HS-5 (cell line): ENCODE measurements at regions not wholly inside any gene's neighbourhood (a gene's known extent, or its start where the extent isn't known, plus 50 kb on each side); places are given as distances from the start of the nearest gene placed in this dataset.
A peak's percentile ranks its signal among the peaks of the same experiment; 100 is the strongest.
"Not testable (repeated sequence)": the region's sequence is repeated elsewhere in the genome, so short reads cannot be mapped to it uniquely, and the experiment has no call there.

Source experiments
- DNase-seq: peaks from one replicate; pipeline ENCODE4 v3.0.0-alpha.2; 2012; ENCODE audit warnings: low read depth

DNA sequence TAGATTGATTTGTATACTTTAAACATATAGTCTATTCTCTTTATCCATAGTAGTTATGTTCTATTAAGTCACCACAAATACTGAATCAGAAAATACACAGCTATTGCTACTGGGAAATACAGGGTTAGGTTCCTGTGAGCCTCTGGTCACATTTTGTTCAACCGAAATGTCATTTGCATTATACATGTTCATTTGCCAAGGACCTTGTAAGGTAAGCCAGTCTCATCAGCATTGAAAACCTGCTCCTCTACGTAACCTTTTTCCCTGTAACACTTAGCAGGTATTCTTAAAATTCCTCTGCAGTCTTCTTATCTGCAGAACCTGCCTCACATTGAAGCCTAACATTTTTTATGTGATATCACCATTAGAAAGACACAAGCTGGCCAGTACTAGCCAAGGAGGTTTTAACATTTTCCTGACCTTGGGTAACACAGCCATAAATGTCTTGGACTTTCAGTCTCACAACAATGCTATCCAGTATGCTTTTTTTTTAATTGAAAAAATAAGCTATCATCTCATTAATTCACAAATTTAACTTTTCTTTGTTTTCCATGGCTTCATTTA, 765.7 kb upstream of the IGFBP7 start:
- no peak for DNase-seq

DNA sequence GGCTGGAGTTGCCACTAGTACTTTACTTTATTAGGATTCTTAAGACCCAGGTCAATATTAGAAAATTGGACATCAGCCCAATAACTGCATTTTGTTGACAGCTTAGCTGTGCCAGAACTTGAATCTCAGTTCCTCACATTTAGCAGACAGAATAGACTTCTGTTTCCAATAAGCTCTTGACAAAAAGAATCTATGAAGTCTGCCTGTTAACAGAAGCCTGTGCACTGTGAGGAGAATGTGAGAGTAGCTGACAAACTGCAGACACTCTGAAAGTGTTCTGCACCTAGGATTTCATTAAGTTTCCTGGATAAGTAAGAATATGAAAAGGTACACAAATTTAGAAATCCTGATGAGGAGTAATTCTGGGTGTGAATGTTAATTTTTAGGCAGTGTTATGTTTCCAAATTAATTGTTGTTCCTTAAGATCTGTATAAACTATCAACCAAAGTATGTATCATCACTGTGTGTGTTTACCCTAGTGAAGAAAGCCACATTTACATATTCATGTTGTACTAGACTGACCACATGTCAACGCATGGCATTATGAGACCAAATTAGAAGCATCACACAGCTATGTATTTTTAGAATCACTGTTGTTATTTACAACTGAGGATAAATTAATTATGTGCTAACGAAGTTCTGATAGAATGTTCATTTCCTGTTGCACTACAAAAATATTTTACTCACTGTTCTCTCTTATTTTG, 756.4 kb upstream of the IGFBP7 start:
- no peak for DNase-seq

DNA sequence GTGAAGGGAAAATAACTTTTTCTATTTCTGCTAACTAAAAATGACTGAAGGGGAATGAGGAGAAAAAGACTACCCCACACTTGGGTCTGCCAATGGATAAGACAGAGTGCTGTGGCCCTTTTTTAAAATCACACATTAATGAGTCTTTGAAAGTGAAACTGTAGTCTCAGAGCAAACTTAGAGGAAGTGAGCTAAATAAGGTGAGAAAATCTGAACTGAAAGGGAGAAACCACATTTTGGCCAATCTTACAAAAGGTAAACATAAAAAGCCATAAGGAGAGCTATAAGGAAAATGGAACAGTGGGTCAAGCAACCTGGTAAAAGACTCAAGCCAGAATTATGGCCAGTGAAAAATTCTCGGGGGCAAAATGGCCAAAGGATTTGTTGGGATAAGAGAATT, 755.1 kb upstream of the IGFBP7 start:
- no peak for DNase-seq

DNA sequence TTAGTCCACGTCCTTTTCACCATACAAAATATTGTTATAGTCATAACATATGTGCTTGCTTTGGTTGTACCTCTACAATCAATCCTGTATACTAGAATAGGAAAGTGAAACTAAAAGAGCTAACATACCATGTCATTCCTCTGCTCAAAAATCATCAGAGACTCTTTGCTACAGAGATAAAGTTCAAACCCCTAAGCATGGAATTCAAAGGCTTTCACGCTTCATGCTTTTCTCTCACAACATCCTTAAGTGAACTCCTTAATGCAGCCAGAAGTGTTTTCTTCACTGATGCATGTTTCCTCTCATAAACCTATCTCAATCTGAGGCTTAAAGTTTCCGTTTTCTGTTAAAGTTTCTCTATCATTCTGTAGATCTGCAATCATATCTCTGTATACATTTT, 744.6 kb upstream of the IGFBP7 start:
- DNase-seq, result no peak

DNA sequence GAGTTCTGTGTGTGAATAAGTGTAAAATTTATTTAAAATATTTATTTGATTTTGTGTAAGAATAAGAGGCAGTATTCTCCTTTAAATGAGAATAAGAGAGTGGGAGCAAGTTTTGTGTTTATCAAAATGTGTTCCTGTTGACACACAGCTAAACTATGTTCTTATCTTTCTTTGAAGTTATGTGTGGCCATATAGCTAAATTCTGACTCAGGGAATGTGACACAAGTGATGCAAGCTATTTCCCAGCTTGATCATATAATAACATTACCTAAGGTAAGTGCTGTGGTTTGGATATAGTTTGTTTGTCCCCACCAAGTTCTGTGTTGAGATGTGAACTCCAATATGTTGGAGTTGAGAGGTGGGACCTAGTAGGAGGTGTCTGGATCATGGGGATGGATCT, 740.0 kb upstream of the IGFBP7 start:
- peak; percentile 3 for DNase-seq

DNA sequence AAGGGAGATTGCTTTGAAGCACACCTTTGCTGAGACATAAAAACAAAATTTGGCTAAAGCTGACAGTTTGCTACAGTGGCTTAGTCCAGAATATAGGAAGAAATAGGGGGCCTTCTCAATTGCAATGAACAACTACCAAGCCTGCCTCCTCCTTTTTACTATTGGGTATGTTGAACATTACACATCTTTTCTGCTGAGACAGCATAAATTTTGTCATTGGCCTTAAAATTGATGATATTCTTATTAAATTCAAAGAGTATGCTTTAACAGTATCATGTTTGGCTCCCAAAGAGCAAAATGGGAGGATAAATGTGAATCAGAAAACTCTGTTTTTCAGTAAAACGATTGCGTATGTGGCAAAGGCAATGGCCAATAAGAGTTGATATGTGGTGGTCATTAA, 721.9 kb upstream of the IGFBP7 start:
- DNase-seq, result no peak

DNA sequence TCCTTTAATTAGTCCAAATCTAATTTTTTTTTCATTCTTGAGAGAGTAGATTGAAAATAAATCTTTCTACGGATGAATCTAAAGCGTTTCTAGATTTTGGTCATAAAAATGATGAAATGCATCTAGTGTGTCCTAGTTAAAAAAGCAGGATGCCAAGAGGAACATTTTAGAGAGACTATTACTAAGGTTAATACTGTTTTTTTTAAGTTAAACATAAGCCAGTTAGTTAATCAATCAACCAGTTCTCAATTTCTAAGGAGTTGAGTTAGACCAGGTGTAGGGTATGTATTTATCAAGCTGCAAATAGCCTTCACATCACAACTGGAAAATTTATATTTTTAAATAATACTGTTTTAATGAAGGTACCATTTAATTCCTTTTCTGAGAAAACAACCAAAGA, 679.5 kb upstream of the IGFBP7 start:
- no peak for DNase-seq

DNA sequence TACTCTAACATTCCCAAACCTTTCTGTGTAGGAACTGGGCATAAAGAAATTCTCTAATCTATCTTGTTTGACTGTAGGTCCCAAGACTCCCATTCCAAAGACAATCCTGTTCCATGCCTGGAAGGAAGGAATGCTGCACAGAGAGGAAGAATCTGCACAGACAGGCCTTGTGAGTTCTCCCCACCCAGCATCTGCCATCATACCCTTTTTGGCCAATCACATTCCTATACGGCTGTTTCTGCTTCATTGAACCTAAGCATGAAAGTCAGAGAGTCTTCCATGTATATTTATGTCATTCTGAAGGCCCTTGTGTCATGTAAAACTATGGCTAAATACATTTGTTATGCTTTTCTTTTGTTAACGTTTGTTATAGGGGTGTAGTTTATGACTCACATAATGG, 667.7 kb upstream of the IGFBP7 start:
- DNase-seq, result no peak

DNA sequence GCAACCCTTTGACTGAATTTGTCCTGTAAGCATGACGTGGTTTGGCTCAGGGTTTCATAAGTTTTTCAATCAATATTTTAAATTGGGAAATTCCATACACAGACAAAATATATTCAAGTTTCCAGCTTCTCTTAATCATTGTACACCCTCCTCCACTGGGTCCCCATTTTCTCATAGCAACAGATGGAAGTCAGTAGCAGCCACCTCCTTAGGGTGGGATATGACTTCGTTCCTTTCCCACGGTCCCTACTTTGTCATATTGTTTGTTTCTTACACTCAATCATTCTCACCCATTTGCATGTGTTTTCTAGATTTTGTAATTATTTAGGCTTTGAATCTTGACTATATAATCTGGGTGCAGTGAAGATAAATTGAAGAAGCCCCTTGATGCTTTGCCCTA, 664.5 kb upstream of the IGFBP7 start:
- DNase-seq, result no peak

DNA sequence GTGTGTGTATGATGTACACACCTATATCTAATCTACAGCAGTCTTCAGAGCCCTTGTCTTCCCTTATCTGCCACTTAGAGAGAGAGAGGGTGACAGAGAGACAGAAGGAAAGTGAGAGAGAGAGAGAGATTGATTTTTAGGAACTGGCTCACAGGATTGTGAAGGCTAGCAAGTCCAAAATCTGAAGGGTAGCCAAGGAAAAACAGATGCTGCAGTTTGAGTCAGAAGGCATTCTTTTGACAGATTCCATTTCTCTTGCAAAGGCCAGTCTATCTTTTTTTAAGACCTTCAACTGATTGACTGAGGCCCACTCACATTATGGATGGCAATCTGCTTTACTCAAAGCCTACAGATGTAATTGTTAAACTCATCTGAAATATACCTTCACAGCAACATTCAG, 664.0 kb upstream of the IGFBP7 start:
- DNase-seq, result no peak

DNA sequence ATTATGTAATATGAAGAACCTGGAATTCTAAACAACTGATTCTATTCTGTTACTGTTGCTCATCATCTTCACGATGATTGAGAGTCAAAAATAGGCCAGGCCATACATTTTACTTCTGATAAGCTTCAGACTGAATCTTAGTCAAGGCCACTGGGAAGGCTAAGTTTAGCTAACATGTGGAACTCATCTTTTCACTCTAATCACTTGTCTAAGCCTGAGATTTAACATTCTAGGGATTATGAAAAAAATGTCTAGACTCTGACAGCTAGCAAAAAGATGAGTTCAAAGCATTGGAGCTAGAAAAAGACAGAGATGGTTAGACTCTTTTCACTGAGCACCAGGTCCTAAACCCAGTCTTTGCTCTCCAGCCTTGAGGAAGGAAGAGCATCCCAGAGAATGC, 656.2 kb upstream of the IGFBP7 start:
- no peak for DNase-seq

DNA sequence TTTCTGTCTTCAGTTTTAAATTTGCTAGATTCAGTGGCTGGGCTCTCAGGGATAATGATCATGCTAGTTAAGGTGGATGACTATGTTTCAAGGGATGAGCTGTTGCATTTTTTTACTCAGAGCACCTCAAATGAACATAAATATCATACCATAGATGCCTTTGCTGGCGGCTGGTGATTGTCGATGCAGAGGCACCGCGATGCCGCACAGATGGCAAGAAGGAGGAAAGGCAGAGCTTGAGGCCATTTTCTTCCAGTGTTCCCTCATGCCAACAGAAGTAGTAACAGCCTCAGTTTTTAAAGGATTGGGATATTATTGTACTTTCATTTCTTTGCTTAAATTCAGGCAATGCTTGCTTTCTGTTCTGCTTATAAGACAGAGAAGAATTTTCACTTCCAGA, 654.7 kb upstream of the IGFBP7 start:
- DNase-seq, result no peak

DNA sequence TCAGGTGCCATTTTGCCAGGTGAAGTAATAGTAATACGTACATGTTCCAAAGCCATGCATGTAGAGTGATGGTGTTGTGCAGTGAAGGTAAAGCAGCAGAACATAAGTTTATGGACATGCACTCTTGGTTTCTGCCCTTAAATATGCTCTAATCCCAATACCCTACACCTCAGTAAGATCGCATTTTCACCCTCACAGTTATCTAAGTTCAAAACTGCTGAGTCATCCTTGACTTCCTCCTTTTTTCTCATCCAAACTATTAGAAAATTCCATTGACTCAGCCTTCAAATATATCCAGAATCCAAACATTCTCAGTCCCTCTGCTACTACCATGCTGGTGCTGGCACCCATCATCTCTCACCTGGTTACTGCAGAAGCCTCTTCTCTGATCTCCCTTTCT, 652.9 kb upstream of the IGFBP7 start:
- peak; percentile 1 for DNase-seq

DNA sequence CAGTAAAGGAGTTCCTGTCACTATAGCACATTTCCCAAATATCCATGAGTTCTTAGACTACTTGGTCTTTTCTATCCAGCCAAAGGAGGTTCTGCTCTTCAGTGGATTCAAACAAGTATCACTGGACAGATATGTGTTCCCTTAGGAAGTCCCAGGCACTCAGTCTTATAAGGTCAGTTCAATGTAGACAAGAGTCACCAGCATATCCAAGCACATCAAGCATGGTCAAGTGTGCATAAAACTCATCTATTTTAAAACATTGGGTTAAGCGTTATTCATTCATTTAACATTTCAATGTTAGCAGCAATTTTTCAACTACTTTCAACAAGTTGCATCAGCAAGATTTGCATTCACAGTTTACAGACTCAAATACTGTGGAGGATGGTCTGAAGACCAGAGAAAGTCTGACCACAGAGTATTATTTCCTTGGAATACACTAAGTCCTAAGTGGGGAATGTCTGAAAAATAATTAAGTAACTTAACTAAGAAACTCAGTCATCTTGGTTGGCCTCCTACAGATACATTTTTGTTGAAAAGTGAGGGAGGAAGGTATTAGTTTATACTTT, 630.5 kb upstream of the IGFBP7 start:
- no peak for DNase-seq

DNA sequence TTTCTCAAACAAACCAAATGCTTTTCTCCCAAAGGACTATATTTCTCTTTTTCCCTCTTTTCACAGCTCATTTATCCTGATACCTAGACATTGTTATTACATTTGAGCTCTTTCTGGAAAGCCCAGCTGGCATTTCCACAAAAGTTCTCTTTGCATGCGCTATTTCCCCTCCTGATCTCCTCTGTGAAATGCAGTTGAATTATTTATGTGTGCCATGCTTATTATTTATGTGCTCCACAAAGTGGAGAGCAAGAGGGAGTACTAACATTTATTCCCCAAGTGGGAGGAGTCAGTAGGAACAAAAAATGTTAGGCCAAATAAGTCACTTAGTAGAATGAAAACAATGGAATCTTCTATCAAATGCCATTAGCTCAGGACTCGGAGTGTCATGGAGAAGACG, 626.6 kb upstream of the IGFBP7 start:
- DNase-seq, result no peak

DNA sequence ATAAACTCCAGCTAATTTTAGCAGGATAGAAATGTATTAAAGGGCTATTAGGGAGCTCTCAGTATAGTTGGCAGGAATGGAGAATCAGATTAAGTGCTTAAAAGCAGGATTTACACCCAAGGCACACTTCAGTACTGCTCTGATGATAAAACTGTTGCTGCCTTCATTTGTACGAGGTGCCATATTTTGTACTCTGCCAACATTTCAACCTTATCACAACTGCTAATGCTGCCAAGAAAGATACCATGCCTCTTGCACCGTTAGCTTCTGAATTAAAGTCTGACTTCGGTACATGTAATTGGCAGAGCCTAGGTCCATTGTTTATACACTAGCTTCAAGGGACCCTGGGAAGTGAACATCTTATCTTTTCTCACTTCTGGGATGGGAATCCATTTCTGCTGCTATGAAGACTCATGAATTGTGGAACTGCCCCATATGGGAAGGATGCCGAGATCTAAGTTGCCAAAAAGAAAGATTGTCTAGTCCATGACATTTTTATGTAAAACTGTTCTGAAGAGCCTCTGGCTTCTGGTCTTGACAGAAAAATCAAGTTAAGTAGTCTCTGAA, 624.0 kb upstream of the IGFBP7 start:
- no peak for DNase-seq

DNA sequence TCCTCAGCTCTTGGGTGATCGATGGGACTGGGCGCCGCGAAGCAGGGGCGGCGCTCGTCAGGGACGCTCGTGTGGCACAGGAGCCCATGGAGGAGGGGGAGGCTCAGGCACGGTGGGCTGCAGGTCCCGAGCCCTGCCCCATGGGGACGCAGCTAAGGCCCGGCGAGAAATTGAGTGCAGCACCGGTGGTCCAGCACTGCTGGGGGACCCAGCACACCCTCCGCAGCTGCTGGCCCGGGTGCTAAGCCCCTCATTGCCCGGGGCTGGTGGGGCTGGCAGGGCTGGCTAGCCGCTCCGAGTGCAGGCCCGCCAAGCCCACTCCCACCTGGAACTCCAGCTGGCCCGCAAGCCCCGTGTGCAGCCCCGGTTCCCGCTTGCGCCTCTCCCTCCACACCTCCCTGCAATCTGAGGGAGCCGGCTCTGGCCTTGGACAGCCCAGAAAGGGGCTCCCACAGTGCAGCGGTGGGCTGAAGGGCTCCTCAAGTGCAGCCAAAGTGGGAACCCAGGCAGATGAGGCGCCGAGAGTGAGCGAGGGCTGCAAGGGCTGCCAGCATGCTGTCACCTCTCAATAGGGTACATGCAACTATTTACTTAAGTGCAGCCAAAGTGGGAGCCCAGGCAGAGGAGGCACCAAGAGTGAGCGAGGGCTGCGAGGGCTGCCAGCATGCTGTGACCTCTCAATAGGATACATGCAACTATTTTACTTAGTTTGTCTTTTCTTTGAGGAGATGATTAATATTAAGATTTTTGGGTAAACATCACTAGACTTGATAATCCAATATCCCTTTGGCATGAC, 619.8 kb upstream of the IGFBP7 start:
- not testable (repeated sequence) for DNase-seq

DNA sequence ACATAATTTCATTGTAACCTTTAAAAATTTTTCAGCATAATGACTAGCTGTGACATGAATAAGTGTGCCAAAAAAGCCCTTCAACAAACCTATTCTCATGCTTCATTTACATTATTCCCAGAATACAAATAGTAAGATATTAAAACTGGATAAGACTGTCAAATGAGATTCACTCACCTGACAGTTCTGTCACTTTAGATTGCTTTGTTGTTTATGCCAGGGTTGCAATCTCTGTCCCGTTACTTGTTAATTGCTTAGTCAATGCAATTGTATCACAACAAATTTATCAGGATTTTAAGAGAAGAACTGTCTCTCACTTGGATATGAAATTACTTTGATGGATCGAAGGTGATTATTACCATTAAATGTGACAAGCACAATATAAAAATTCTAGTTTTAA, 616.0 kb upstream of the IGFBP7 start:
- DNase-seq, result no peak

DNA sequence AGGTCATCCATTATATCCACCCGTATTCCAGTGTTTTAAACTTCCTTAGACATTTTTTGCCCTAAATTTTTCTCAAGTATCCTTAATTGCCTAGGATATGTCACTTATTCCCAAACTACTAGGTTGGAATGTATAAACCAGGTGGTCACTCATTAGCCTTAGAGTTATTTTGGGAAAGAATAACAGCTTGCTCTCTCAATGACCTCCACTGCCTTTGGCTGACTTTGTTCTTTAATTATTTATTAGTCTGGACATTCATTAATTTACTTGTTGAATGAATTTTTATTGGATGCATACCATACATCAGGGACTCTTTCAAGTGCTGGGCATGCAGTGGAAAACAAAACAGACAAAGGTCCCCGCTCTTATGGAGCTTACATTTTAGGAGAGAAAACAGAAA, 609.3 kb upstream of the IGFBP7 start:
- no peak for DNase-seq

DNA sequence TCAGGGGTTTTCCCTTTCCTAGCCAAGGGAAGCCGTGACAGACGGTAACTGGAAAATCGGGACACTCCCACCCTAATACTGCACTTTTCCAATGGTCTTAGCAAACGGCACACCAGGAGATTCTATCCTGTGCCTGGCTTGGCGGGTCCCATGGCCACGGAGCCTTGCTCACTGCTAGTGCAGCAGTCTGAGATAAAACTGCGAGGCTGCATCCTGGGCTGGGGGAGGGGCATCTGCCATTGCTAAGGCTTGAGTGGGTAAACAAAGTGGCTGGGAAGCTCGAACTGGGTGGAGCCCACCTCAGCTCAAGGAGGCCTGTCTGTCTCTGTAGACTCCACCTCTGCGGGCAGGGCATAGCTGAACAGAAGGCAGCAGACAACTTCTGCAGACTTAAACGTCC, 604.1 kb upstream of the IGFBP7 start:
- DNase-seq, result not testable (repeated sequence)

DNA sequence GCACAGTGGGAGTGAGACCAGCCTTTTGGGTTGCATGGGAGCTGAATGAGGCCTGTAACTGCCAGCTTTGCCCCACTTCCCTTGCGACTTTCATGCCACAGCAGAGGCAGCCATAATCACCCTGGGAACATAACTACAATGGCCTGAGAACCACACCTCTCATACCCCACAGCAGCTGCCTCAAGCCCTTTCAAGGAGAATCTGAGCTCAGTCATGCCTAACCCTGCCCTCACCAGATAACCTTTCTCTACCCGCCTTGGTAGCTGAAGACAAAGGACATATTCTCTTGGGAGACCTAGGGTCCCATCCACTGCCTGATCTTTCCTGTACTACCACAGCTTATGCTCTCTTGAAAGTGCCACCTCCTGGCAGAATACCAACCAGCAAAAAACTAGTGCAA, 599.9 kb upstream of the IGFBP7 start:
- DNase-seq, result no peak

DNA sequence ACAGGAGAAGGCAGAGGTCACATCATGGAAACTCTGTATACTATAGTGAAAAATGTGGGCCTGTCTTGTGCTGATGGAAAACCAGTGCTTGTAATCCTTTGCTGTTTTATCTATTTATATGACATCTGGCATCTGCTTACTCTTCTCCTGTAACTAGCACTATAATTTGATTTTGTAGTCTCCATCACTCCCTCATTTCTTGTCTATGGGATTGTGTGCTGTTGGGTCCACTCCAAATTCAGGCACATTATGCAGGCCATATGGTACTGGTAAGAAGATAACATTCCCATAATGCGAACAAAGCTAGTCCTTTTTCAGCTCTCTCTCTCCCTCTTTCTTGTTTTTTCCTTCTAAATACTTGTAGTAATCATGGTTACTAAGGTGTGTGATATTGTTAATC, 581.2 kb upstream of the IGFBP7 start:
- DNase-seq, result no peak

DNA sequence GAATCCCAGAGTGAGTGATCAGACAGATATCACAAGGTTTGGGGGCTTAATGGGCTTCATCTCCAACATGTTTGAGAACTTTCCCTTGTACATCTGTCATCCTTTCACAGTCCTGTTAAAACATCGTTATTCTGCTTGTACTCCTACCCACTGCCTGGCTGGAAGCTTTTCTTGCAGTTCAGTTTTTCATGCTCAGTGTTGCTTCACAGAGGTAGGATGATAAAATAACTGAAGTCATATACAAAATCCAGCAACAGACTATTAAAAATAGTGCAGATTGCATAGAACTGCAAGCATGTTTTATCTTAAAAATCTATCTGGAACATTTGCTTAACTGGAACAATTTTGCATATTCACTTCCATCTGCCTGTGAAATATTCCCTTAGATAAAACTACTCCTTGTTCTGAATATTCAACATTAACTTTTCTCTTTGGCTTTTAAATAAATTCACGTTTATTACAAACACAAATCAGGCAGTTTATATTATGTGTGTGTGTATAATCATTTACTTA, 579.6 kb upstream of the IGFBP7 start:
- no peak for DNase-seq
